HG03066 (cell line): ENCODE measurements at regions not wholly inside any gene's neighbourhood (a gene's known extent, or its start where the extent isn't known, plus 50 kb on each side); places are given as distances from the start of the nearest gene placed in this dataset.

Experiments
- ATAC-seq: cut with Tn5 transposase; IDR thresholded peaks from one replicate; pipeline ENCODE4 v1.9.1; 2021; ENCODE audit warnings: low read depth; ENCODE audit not compliant: unreplicated experiment

DNA sequence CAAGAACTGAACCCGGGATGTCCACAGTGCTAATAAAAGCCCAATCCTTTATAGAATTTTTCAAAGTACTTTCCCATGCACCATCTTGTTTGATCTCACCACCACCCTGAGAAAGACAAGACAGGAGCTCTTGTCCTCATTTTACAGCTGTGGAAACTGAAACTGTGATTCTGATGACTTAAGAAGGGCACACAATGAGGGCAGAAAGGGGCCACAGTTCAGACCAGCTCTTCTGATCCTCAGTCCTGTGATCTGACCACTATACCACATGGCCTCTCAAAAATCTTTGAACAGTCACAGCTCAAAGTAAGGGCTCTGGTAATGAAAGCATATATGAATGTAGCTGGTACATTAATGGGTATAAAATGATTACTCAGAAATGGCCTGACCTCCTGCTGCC is 127.3 kb upstream of the CPEB2 start:
- ATAC-seq: peak; percentile 63

DNA sequence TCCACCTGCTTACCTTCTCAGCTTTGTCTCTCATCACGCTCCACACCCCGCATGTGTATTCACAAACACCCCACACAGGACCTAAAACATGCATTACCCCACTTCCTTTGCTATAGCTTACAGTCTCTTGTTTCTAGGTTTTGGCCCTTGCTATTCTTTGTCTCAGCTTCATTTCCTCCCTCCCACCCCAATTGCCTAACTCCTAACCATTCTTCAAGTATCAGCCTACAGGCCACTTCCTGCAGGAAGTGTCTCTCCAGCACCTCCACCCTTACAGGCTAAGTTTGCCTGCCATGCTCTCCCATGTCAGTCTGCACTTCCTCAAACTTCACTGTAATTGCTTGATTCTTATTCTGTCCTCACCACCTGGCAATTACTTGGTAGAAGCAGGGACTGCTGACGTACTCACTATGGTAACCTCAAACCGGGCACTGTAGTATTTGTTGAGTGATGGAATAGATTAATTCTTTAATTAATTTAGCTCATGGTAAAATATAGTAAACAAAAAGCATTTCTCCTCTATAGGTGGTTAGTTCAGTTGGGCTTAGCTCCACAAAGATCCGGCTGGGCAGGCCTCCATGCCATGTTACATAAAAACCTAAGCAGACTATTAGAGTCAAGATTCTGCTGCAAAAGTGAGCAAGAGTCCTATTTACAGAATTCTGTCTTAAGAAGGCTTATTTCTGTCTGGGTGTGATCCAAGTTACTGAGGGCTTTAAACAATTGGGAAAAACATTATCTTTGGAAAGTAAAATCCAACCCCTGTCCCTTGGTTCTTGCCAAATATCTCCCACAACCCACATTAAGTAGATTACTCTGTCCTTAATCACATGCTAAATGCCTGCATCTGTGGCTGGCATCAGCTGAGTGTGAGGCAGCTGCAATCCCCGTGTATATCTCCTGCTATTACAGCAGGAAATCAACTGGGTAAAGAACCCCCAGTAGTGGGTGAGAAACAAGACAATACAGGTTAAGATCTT is 124.7 kb upstream of the CPEB2 start:
- peak; percentile 39 for ATAC-seq

DNA sequence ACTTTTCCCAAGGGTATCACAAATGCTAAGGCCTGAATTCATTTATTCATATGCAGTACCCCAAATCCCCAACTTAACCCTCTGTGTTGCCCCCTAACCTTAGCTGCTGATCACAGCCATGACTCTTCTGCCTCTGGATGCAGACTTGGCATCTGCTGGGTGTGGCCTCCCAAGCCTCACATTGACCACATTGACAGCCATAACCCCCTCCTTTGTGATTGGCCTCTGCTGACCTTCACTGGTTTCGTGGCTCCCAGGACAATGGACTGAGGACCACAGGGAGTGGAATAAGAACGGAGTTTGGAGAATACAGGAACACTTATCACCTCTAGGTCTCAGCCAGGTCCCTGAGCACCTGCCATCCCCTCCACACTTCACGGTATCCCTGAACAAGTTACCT is 123.6 kb upstream of the CPEB2 start:
- ATAC-seq: no peak

- ATAC-seq: no peak
Observed at GRCh38 chr4:14879683-14880082, 122.6 kb upstream of the CPEB2 start.

DNA sequence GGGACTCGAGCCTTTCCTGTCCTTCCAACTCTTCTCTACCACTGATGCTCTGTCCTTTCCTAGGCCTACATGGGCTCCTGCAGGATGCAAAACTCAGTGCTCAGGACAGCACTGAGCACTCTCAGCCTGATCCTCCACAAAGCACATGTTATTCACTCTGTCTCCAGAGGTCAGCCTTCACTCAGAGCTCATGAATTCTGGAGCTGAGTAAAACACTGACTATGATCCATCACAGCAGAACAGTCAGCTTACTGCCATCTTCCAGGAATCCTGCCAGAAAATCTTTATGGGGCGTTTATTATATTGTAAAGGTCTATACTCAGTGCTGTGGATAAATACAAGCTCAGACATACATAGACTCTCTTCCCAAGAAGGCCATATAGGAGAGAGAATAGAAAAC is 121.5 kb upstream of the CPEB2 start:
- ATAC-seq: no peak

- ATAC-seq: no peak
Observed at GRCh38 chr4:14883166-14883565, 119.1 kb upstream of the CPEB2 start.

DNA sequence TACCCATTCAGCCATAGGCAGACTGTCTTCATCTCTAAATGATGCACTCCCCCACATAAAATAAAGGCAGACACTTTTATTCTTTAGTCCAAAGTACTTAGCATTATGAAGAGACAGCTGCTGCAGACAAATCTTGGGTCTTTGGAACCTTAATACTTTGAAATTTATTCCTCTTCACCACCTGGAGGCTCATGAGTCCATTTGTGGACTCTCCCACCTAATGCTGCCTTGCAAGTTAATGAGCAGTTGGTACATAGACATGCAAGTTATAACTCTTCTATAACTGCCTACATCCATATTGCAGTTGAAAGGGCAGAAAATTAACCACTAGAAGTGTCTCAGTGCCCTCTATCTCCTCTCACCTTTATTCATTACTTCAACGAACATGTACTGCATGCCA is 118.6 kb upstream of the CPEB2 start:
- ATAC-seq: no peak

GRCh38 chr4:14887842-14888433 is 114.3 kb upstream of the CPEB2 start:
- ATAC-seq: no peak

GRCh38 chr4:14888790-14889572 is 113.3 kb upstream of the CPEB2 start:
- no peak for ATAC-seq

GRCh38 chr4:14892563-14892962 is 109.7 kb upstream of the CPEB2 start:
- no peak for ATAC-seq

DNA sequence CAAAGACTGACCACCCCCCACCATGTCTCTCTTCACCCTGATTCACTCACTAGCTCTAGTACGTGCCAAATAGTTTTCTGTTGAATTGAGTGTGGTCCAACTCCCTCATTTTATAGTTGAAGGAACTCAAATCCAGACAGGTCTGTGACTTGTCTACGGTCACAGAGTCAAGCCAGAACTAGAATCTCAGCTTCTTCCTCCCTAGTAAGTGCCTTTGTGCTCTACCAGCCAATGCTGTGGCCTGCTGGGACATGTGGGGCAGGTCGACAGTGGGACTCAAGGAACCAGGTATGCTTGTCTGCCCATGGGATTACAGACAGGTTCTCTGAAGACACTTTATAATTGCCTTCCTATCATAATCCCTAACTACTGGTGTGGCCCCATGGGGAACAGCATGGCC is 108.6 kb upstream of the CPEB2 start:
- ATAC-seq: no peak

- no peak for ATAC-seq
Observed at GRCh38 chr4:14894392-14895292, 107.6 kb upstream of the CPEB2 start.

GRCh38 chr4:14896656-14897175 is 105.6 kb upstream of the CPEB2 start:
- ATAC-seq: no peak

DNA sequence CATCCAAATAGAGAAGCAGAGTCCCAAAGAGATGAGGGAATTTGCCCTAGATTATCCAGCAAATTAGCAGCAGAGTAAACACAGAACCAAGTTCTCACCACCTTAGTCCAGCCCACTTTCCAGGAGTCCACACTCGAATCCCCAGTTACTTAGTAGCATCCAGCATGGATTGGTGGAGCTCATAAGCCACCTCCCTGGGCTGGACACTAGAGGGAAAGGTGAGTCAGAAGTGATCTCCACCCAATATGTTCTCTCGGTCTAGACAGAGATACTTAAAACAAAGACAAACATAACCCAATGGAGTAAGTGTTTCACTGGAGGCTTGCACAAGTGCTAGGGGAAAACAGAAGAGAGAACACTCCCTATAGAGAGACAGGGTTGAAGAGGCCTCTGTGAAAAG is 105.1 kb upstream of the CPEB2 start:
- ATAC-seq: no peak

GRCh38 chr4:14898989-14899388 is 103.3 kb upstream of the CPEB2 start:
- no peak for ATAC-seq

- no peak for ATAC-seq
Observed at GRCh38 chr4:14902342-14902741, 99.9 kb upstream of the CPEB2 start.

- no peak for ATAC-seq
Observed at GRCh38 chr4:14903321-14903720, 99.0 kb upstream of the CPEB2 start.

DNA sequence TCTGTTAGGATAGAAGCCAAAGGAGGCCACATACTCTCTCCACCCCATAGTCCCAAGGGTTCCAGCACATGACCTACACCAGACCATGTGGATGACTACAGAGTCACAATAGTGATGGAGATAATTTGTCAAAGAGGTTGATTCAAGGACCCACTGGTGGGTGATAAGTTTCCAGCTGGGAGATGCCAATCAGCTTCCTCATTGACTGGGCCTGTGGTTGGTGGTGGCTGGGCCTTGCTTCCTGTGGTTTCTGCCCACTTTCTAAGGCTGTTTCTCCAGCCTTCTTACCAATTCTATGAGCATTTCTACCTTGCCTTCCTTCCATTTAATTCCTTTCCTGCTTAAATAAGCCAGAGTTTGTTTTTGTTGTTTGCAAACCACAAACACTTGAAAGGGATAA is 95.5 kb upstream of the CPEB2 start:
- ATAC-seq: no peak

- ATAC-seq: no peak
Observed at GRCh38 chr4:14908635-14909034, 93.6 kb upstream of the CPEB2 start.

DNA sequence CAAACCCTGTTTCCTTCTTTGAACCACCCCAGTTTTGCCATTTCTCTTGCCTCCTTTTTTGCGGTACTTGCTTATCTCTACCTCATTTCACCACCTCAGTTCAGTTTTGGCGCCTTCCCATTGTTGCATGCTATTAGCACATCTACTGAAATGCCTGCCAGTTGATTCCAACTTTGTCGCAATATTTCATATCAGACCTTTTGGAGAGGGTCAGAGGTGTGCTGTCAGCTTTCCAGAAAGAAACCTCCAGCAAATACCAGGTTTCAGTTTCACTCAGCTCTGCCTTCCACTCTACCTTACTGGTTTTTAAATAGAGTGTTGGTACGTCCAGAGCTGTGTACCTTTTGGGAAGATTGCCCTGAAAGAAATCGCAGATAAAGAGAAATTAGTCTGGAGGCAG is 91.9 kb upstream of the CPEB2 start:
- no peak for ATAC-seq
